NCI-H1105 (cell line): ENCODE measurements at regions not wholly inside any gene's neighbourhood (a gene's known extent, or its start where the extent isn't known, plus 50 kb on each side); places are given as distances from the start of the nearest gene placed in this dataset.
A peak's percentile ranks its signal among the peaks of the same experiment; 100 is the strongest.

ENCODE experiments used
- DNase-seq: peaks from one replicate; lab custom pipeline; 2025; lab: John Stamatoyannopoulos, UW

DNA sequence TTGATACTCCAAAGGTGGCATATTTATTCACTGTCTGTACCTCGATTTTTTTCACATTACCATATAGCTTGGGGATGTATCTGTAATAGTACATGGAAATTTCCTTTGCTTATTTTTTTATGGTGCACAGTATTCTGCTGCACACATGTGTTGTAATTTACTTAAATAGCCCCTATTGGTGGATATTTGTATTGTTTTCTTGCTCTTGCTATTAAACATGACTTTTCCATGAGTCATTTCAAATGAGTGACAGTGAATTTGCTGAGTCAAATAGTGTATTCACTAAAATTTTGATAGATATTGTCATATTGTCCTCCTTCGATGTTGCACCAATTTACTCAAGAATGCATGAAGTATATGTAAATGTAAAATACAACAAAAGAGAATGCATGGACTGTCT is 122.7 kb upstream of the STEAP4 start:
- no peak for DNase-seq

DNA sequence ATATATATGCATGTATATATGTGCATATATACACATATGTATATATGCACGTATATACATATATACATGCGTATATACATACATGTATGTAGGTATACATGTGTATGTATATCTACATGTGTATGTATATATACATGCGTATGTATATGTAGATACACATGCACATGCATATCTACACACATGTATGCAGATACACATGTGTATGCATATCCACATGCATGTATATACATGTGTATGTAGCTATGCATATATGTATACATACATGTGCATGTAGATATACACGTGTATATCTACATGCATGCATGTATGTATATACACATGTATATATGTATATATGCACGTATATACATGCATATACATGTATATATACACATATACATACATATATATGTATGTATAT is 95.8 kb upstream of the STEAP4 start:
- DNase-seq = no peak

DNA sequence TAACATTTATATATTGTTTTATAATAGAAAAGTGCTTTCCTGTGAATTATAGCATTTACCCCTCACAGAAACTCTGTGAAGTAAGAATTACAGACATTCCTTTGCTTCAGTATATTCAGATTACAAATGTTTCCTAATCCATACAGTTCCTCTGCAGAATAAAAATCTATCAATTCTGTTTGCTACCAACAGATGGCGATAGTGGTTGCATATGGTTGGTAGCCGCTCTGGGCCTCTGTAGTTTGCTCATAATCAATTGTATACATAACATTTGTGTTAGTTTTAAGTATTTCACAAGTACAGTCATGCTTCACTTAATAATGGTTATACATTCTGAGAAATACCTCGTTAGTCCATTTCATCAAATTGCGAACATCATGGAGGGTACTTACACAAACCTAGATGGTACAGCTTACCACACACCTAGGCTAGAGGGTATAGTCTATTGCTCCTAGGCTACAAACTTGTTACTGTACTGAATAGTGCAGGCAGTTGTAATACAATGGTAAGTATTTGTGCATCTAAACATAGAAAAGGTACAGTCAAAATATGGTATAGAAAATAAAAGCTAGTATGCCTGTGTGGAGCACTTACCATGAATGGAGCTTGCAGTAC is 94.4 kb upstream of the STEAP4 start:
- DNase-seq = no peak

DNA sequence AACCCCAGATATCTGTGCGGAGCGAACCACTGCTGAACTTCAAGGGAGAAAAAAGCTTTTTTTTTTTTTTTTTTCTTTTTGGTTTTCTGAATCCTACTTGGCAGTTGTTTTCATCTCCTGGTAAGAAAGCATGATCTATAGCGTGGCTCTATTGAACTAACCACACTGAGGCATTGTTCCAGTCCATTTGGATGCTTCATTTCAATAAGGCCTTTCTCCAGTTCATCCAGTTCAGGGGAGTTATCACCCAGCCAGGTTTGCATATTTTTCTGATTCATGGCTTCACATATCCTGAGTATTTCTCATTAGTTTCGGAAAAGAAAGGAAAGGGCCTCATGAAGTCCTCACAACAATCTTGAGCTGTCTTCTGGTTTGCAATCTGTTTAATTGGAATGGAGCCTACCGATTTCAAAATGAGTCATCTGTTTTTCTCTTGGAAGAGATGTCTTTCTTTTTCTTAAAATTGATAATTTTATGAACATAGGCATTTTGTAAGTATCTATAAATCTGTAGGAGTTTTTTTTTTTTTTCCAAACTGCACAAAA is 93.1 kb upstream of the STEAP4 start:
- DNase-seq = no peak

DNA sequence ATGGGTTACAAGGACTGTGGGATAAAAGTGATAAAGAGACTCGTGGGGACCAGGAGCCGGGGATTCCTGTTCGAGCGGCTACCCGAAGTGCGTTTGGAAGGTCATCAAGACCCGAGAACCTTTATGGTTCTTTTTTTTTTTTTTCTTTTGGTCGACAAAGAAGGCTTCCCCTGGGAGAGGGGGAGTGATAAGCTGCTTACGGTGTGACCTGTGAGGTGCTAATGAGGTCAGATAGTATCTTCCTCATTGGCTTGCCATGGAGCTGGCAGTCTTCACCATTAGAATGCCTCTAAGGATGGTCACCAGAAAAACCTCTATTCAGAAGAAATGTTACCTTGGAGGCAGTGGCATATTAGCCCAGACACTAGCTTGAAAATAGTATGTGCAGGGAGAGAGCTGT is 92.3 kb upstream of the STEAP4 start:
- no peak for DNase-seq

DNA sequence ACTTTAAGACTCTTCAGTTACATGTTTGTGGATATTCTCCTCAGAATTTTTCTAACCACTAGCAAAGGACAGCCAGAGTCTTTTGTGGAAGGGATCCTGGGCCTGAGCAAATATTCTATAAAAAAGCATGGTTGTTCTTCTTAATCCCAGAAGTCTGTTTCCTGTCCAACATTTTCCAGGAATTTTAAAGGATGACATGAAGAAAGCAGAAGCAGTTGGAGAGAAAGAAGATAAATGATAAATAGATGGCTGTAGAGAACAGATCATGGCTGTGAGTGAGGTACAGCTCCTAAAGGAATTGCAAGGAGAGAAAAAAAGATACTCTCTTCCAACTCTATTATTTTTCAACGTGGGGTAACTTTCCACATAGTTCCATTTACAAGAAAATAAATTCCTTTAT is 91.8 kb upstream of the STEAP4 start:
- no peak for DNase-seq

DNA sequence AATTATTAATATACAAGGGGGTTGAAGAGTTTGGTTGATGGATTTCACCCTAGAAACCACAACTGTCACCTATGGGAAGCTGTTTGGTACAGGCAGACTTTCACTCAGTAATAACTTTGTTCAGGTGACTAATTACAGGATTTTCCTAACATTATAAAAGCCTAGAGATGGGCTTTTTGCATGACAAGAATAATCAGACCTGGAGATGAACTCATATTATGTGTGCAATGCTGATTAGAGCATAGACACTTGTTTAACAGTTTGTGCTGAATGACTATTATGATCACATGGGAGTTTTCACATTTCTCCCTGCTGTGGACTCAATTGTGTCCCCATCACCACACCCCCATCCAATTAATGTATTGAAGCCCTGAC is 90.2 kb upstream of the STEAP4 start:
- DNase-seq = no peak

DNA sequence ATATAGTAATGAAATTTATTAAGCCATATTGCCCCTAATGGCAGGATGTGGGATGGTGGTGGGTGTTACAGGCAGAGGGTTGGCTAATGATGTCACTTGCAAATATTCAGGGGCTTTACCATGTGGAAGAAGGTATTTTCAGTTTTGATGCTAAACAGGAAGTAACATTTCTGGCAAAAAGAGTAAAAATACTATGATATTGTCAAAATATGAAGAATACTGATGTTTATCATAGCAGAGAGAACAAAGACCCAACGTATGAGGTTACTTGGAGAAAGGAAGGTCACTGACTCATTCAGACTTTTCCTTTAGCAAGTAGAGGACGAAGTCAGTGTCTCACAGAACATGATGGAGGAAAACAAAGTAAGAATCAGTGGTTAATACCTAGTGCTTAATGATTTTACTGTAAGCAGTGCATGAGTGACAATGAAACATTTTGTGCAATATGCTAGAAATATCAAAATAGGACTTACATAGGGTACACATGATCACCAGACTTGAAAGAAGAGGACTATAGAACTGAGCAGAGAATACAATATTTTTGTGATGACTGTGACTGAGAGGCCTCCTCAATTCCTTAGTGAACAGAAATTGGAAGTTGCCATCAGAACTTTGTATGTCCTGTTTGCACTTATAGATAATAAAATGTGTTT is 89.7 kb upstream of the STEAP4 start:
- DNase-seq = no peak

DNA sequence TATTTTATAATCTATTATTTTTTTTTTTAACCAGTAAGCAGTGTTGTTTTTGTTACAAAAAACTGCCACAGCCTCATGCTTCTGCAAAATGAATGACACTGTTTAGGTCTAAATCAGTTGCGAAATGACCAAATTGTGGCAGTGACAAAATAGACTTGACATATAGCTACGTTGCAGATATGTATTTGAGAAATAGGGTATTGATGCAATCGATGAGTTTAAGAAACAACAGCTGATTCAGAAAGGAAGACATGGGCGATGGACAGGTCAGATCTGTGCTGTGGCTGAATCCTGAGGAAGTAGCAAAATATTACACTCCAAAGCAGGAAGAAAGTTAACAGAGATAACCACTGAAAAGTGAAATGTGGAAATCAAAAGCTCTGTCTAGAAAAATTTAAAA is 89.0 kb upstream of the STEAP4 start:
- DNase-seq = no peak

DNA sequence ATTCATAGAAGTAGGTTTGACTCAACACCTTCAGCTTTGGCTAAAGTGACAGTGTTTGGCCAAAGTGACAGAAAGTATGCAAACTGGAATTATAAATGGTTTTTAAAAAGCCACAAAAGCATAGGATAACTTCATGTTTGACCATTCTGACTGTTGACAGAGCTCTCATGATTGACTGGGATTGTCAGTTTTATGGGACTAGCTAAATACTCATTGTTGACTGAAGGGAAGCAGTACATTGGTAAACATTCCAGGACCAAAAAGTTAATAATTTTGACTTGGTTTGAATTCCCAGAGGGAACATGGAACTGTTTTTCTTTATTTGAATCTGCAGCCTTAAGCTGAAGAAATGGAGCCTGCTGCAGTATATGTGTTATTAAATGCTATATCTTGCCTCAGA is 84.6 kb upstream of the STEAP4 start:
- no peak for DNase-seq

DNA sequence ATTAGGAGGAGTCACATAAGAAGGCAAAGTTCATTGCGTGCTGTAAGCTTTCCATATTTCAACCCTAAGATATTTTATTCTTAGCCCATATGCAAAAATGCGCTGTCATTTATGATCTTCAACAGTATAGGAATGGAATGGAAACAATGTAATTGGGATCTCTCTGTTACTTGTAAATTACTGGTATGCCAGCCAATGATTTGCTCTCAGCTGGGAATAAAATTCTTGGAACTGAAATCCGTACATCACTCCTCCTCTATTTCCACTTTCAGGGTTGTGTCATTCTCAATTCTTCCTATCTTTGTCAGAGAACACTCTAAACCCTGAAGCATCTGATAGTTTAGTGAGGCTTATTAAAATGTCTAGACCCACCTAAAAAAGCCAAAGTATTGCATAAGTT is 80.7 kb upstream of the STEAP4 start:
- no peak for DNase-seq

DNA sequence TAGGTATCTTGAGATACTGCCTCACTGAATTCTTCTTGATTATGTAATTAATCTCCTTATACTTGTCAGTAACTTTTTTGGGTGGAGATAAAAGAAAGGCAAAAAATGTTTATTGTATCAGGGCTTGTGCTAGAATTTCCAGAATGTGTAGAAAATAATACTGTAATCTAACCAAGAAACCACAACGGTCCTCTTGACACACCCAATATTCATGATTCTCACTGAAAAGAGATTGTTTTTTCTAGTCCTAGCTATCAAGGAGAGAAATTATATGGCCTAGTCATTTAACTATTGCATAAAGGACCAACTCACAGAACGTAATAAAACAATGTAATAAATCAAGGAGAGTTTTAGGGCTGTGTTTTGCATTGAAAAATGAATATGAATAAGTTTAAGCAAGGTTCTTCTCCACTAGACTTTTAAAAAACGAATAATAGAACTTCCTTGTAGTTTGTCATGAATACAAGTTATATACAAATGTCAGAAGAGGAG is 80.0 kb upstream of the STEAP4 start:
- DNase-seq = no peak

DNA sequence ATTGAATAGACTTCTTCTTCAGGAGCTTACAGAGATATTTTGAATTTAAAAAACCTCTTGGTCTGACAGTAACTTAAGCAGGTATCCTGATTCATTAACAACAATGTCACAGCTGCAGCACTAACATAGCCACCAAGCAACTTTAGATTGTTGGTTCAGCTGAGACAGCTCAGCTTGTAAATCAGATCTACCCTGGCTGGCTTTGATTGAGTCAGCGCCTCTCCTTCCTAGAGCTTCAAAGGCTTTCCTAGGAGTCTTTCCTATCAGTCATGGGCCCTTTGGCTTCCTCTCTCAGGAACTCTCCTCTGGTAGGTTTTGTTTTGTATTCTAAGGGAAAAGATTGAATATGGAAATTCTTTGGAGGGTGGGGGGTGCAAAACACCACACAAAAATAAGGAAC is 70.7 kb upstream of the STEAP4 start:
- DNase-seq = no peak

DNA sequence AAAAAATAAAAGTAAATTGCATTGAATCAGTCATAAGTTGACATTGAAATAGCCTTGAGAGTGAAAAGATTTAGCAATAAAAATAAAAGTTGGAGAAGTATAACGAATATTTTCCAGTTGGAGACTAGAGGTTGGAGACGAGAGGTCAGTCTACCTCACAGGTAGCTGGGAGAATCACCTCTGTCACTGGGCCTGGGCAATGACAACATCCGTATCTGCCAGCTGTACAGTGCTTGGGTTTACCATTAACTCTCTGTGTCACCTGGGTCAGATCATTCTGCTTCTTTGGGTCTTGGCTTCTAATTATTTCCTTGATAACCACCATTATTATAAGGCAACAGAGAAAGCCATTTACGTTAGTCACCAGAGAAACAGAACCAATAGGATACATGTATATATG is 62.0 kb upstream of the STEAP4 start:
- DNase-seq = no peak

DNA sequence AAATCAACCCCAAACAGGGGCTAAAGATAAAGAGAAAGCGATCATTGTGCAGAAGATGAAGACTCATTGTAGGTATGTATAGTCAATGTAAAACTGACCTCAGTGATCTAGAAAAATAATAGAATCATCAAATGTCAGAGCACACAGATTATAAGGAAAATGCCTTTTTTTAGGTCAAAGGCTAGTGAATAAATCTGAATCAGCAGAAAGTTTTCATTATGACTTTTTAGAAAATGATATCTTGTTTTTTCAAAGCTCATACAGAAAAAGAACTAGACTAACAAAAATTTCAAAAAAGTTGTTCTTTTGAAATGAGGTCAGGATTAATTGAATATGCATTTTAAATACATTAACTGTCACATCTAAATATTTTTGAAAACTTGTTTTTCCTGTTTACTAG is 60.2 kb upstream of the STEAP4 start:
- DNase-seq = no peak

DNA sequence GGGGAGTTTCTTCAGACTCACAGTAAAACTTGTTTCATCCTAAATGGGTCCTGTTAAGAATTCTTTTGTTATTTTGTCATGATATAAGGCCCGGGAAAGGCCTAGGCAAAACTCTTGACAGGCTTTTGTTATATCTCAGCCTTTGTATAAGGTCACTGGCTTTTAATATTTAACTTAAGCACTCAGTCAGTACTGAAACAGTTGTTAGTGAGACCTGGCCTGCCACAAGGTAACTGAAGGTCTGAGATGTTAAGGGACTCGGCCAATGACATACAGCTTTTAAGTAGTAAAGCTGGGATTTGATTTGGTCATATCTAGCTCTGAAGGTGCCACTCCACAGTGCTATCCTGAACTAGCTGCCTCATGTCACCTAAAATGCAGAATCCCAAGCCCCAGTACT is 57.2 kb upstream of the STEAP4 start:
- no peak for DNase-seq

DNA sequence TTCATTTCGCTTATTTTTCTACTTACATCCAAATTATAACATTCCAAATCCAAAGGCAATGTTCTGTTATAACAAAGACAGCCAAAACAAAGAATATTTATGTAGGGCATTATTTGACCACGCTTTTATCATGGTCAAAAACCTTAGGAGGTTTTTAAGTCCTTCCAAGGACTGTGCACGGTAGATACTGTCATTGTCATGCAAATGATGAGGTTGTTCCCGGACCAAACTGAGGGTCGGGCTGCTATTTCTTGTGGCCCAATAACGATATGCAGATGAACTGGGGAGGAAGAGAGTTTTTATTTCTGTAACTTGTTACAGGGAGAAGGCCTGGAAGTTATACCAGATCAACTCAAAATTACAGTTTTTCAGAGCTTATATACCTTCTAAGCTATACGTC is 56.6 kb upstream of the STEAP4 start:
- DNase-seq = no peak

DNA sequence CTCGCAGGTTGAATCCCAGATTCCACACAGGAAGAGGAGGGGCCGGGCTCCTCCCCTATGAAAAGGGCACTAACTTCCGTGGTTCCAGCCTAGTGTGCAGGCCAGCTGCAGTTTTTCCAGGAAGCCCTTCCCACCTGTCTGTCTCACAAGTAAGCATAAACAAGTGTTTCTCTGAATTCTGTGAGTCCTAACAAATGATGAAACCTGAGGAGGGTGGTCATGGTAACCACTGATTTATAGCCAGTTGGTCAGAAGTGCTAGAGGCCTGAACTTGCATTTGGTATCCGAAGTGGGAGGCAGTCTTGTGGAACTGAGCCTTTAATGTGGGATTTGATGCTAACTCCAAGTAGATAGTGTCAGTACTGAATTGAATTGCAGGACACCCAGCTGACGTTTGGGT is 54.7 kb upstream of the STEAP4 start:
- peak; percentile 39 for DNase-seq

DNA sequence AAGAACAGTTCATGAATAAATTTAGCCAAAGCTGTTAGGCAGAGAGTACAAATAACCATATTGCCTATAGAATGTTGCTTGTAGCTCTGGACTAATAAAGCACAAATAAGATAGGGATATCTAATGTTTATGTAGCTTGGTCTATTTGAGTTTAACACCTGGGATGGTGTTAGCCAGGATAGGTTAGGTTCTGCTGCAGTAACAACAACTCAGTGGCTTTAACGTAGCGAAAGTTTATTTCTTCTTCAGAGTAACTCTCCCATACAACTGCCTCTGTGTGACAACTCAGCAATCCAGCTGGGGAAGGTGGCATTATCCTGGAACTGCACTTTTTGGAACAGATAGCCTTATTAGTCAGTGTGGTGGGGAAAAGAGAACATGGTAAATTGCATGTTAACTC is 52.2 kb upstream of the STEAP4 start:
- no peak for DNase-seq

DNA sequence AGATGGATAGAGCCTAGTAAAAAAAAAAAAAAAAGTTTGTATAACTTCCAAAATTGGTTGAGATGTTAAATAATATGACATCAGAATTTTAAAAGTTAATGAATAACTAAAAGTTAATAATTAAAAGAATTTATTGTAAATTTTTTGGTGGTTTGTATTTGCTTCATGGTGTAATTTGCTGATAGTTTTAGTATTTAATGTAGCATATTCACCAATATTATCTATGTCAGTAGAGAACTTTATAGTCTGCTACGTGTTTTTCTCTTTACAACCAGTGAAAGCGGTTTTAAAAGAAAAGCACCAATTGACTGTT is 51.8 kb upstream of the STEAP4 start:
- DNase-seq = no peak

DNA sequence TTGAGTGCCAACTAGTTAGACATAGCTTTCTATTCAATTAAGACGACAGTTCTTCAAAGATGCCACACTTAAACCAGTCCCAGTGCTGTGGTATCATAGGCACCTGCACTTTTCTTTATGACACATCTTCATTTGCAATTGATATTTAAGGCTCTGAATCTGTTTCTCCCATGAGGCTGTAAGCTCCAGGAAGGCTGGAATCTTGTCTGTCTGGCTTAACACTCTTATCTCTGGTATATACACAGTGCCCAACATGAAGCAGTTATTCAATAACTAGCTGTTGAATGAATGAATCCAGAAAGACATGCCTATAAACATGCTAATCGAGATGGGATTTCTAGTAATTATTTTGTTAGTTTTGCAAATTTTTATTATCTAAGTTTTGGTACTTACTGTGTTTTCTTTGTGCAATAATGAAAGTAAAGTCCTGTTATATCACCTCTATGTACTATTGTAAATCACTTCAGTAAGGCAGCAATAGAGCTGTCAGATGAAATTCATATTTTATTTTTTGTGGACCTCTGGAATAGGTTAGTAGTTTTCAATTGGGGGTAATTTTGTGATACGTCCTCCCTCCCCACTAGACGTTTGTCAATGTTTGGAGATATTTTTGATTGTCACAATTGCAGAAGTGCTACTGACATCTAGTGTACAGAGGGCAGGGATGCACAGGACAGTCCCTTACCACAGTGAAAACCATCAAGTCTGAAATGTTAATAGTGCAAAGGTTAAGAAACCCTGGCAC is 51.3 kb upstream of the STEAP4 start:
- no peak for DNase-seq

DNA sequence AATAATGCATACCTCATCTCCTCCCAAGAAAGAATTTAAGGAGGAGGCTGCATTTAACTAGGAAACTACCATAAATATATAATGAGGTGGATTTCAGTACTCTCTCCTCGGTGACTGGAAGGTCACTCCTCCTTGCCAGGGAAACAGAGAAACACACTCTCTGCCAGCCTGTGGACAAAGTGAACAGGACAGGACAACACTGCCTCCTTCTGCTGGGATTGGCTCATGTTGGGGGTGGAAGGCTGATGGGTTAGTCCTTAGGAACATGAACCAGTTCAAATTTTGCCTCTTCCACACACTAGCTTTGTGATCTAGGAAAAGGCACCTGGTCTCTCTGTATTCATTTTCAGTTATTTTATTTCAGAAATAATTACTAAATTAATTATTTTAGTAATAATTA is 50.6 kb upstream of the STEAP4 start:
- DNase-seq = no peak
